ENCODE measurements at regions not wholly inside any gene's neighbourhood (a gene's known extent, or its start where the extent isn't known, plus 50 kb on each side); places are given as distances from the start of the nearest gene placed in this dataset.

DNA sequence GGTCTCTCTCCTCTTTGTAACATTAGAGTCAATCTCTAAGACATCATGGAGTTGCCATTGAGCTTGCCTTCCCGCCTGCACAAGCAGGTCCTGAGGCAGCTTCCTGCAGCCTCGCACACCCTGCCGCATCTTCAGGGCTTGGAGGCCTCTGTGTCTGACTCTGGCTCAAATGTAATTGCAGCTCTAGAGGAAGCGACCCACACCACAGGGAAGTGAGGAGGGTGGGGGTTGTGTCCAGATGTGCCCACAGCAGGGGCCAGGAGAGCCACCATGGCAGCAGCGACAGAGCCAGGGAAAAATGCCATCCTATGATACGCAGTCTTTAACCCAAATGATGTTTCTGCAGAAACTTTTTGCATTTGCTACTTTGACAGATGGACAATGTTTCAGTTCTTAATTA lies 216.0 kb upstream of the ZNF32 start:
- Histone ChIP-seq H3K4me1 (ENCODE audit: insufficient read depth, low read length, poor library complexity, severe bottlenecking) (peaks cover 8% of the 10 kb centered on the region), H3K27me3 (ENCODE audit: insufficient read depth, low read length, poor library complexity, severe bottlenecking) (no peaks in the 10 kb centered on the region), H3K79me2 (ENCODE audit: insufficient read depth, low read length) (no peaks in the 10 kb centered on the region), H3K4me2 (ENCODE audit: low read depth, low read length, poor library complexity, severe bottlenecking) (no peak overlapping the region), H3K9me3 (ENCODE audit: insufficient read depth, low read depth, low read length) (no peaks in the 10 kb centered on the region), H3F3A (ENCODE audit: low read depth) (no peaks in the 10 kb centered on the region), H2AFZ (ENCODE audit: low read length) (no peak overlapping the region), H3K4me3 (ENCODE audit: low read length, poor library complexity, severe bottlenecking) (no peak overlapping the region), H3K36me3 (ENCODE audit: insufficient read depth, low read length) (no peaks in the 10 kb centered on the region), H4K20me1 (ENCODE audit: insufficient read depth, low read length, poor library complexity, severe bottlenecking) (no peaks in the 10 kb centered on the region), H3K9me2 (replicated peaks; ENCODE audit: low read depth, low read length) (no peaks in the 10 kb centered on the region), H3K9ac (ENCODE audit: low read depth, low read length, poor library complexity, severe bottlenecking) (no peak overlapping the region)
- no peak for TF ChIP-seq EZH2phosphoT487 (IDR thresholded peaks at IDR 0.05; ENCODE audit: borderline replicate concordance)
- TF ChIP-seq, protein P1, sequence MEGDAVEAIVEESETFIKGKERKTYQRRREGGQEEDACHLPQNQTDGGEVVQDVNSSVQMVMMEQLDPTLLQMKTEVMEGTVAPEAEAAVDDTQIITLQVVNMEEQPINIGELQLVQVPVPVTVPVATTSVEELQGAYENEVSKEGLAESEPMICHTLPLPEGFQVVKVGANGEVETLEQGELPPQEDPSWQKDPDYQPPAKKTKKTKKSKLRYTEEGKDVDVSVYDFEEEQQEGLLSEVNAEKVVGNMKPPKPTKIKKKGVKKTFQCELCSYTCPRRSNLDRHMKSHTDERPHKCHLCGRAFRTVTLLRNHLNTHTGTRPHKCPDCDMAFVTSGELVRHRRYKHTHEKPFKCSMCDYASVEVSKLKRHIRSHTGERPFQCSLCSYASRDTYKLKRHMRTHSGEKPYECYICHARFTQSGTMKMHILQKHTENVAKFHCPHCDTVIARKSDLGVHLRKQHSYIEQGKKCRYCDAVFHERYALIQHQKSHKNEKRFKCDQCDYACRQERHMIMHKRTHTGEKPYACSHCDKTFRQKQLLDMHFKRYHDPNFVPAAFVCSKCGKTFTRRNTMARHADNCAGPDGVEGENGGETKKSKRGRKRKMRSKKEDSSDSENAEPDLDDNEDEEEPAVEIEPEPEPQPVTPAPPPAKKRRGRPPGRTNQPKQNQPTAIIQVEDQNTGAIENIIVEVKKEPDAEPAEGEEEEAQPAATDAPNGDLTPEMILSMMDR (conservative IDR thresholded peaks at IDR 0.05; ENCODE audit: low read length): no peak

DNA sequence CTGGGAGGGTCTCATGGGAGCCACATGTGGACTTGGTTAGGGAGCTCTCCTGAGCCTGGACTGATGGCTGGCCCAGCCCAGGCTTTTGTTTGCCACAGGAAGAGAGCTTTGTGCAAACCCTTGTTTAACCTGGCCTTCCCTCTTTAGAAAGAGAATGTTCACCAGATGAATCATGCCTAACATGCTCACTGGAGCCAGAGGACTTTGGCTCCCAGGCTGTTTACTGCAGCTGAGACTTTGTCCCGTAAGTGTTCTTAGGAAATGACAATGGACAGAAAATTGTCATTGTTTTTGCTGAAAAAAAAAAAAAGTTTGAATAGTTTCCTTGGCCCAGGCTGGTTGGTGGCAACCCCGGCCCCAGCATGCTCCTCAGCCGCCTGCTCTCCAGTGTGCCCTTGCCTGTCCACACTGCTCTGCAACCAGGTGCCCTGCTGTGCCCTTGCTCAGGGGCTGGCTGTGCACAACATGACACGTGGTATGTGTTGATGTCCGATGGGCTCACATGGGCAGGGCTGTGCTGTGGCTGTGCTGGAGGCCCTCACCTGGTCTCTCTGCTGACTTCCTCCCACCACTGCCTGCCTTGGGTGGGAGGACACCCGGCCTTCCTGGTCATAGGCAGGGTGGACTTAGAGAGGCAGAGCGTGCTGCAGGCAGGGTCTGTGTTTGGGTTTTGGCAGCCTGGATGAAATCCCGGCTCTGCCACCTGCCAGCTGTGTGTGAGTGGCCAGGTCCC lies 215.3 kb upstream of the ZNF32 start:
- Histone ChIP-seq H4K20me1 (ENCODE audit: insufficient read depth, low read length, poor library complexity, severe bottlenecking) (no peaks in the 10 kb centered on the region), H3K4me3 (ENCODE audit: low read length, poor library complexity, severe bottlenecking) (no peak overlapping the region), H3K79me2 (ENCODE audit: insufficient read depth, low read length) (no peaks in the 10 kb centered on the region), H3K9me3 (ENCODE audit: insufficient read depth, low read depth, low read length) (no peaks in the 10 kb centered on the region), H3F3A (ENCODE audit: low read depth) (no peaks in the 10 kb centered on the region), H3K4me1 (ENCODE audit: insufficient read depth, low read length, poor library complexity, severe bottlenecking) (peaks cover 8% of the 10 kb centered on the region), H3K9ac (ENCODE audit: low read depth, low read length, poor library complexity, severe bottlenecking) (no peak overlapping the region), H3K36me3 (ENCODE audit: insufficient read depth, low read length) (no peaks in the 10 kb centered on the region), H3K9me2 (replicated peaks; ENCODE audit: low read depth, low read length) (no peaks in the 10 kb centered on the region), H2AFZ (ENCODE audit: low read length) (no peak overlapping the region), H3K27me3 (ENCODE audit: insufficient read depth, low read length, poor library complexity, severe bottlenecking) (no peaks in the 10 kb centered on the region), H3K4me2 (ENCODE audit: low read depth, low read length, poor library complexity, severe bottlenecking) (no peak overlapping the region)
- TF ChIP-seq, protein P1 (conservative IDR thresholded peaks at IDR 0.05; ENCODE audit: low read length): no peak
- TF ChIP-seq EZH2phosphoT487 (IDR thresholded peaks at IDR 0.05; ENCODE audit: borderline replicate concordance): no peak

DNA sequence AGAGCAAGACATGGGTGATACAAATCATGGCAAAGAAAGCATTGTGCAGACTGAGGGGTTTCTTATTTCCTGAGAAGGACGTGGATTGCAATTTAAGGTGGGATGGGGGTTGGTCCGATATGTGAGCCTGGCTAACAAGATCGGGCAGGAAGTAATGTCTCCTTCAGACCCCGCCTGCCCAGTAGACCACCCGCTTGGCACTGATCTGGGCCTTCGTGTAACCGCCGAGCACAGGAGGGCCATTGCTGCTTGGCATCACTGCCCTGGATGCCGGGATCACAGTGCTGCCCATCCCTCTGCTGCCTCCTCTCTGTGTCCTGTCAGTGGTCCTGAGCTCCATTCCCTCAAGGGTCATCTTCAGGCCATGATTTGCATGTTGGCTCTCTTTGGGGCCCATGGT lies 214.6 kb upstream of the ZNF32 start:
- H3K4me1 ChIP-seq (ENCODE audit: insufficient read depth, low read length, poor library complexity, severe bottlenecking): peaks cover 8% of the 10 kb centered on the region
- H3K9ac ChIP-seq (ENCODE audit: low read depth, low read length, poor library complexity, severe bottlenecking): no peak overlapping the region
- no peaks in the 10 kb centered on the region for H3F3A ChIP-seq (ENCODE audit: low read depth)
- no peaks in the 10 kb centered on the region for H3K27me3 ChIP-seq (ENCODE audit: insufficient read depth, low read length, poor library complexity, severe bottlenecking)
- H4K20me1 ChIP-seq (ENCODE audit: insufficient read depth, low read length, poor library complexity, severe bottlenecking): no peaks in the 10 kb centered on the region
- no peaks in the 10 kb centered on the region for H3K79me2 ChIP-seq (ENCODE audit: insufficient read depth, low read length)
- no peak overlapping the region for H3K4me2 ChIP-seq (ENCODE audit: low read depth, low read length, poor library complexity, severe bottlenecking)
- H3K9me2 ChIP-seq (replicated peaks; ENCODE audit: low read depth, low read length): no peaks in the 10 kb centered on the region
- no peaks in the 10 kb centered on the region for H3K36me3 ChIP-seq (ENCODE audit: insufficient read depth, low read length)
- H3K4me3 ChIP-seq (ENCODE audit: low read length, poor library complexity, severe bottlenecking): no peak overlapping the region
- no peak for TF ChIP-seq EZH2phosphoT487 (IDR thresholded peaks at IDR 0.05; ENCODE audit: borderline replicate concordance)
- TF ChIP-seq, protein P1 (conservative IDR thresholded peaks at IDR 0.05; ENCODE audit: low read length): no peak
- no peak overlapping the region for H2AFZ ChIP-seq (ENCODE audit: low read length)
- no peaks in the 10 kb centered on the region for H3K9me3 ChIP-seq (ENCODE audit: insufficient read depth, low read depth, low read length)
